Glutamatergic neuron (in vitro differentiated cells): ENCODE measurements at regions not wholly inside any gene's neighbourhood (a gene's known extent, or its start where the extent isn't known, plus 50 kb on each side); places are given as distances from the start of the nearest gene placed in this dataset.

Source experiments
- DNase-seq: peaks from one replicate; pipeline ENCODE4 v3.0.0; 2022
- H3K27ac Mint-ChIP-seq: one replicate; pipeline ENCODE4 v1.8.0; 2020; ENCODE audit warnings: mild to moderate bottlenecking, mixed read lengths, inconsistent platforms; ENCODE audit not compliant: unreplicated experiment
- H3K27me3 Mint-ChIP-seq: one replicate; pipeline ENCODE4 v1.8.0; 2020; ENCODE audit warnings: mild to moderate bottlenecking, moderate library complexity, mixed read lengths, inconsistent platforms; ENCODE audit not compliant: unreplicated experiment
- H3K36me3 Mint-ChIP-seq: one replicate; pipeline ENCODE4 v1.8.0; 2020; ENCODE audit warnings: mild to moderate bottlenecking, mixed read lengths, inconsistent platforms; ENCODE audit not compliant: unreplicated experiment
- H3K4me1 Mint-ChIP-seq: one replicate; pipeline ENCODE4 v1.8.0; 2020; ENCODE audit warnings: mild to moderate bottlenecking, low read depth, mixed read lengths, inconsistent platforms; ENCODE audit not compliant: unreplicated experiment
- H3K4me3 Mint-ChIP-seq: one replicate; pipeline ENCODE4 v1.8.0; 2020; ENCODE audit warnings: mild to moderate bottlenecking, mixed read lengths, inconsistent platforms; ENCODE audit not compliant: unreplicated experiment
- H3K9me3 Mint-ChIP-seq: one replicate; pipeline ENCODE4 v1.8.0; 2020; ENCODE audit warnings: mild to moderate bottlenecking, moderate library complexity, mixed read lengths, inconsistent platforms; ENCODE audit not compliant: unreplicated experiment
- CTCF ChIP-seq: fragments of 200-600 bp; sonication (generic); IDR thresholded peaks from one replicate; pipeline ENCODE4 v1.5.0; 2021; ENCODE audit not compliant: partially characterized antibody, unreplicated experiment

GRCh38 chr7:63073286-63073685 is 925.4 kb upstream of the ZNF722 start:
- Mint-ChIP-seq H3K9me3 (peaks cover 27% of the 10 kb centered on the region), H3K36me3 (peaks cover 17% of the 10 kb centered on the region), H3K27ac (no peak overlapping the region), H3K27me3 (peaks cover 10% of the 10 kb centered on the region), H3K4me3 (no peak overlapping the region), H3K4me1 (no peaks in the 10 kb centered on the region)
- no peak for TF ChIP-seq CTCF
- DNase-seq: no peak

- H3K27me3 Mint-ChIP-seq: peaks cover 10% of the 10 kb centered on the region
- no peaks in the 10 kb centered on the region for H3K4me1 Mint-ChIP-seq
- H3K9me3 Mint-ChIP-seq: peaks cover 24% of the 10 kb centered on the region
- H3K36me3 Mint-ChIP-seq: peaks cover 13% of the 10 kb centered on the region
- no peak for DNase-seq
- no peak overlapping the region for H3K27ac Mint-ChIP-seq
- TF ChIP-seq CTCF: no peak
- no peak overlapping the region for H3K4me3 Mint-ChIP-seq
These were observed 924.9 kb upstream of the ZNF722 start for GRCh38 chr7:63073736-63074135.

DNA sequence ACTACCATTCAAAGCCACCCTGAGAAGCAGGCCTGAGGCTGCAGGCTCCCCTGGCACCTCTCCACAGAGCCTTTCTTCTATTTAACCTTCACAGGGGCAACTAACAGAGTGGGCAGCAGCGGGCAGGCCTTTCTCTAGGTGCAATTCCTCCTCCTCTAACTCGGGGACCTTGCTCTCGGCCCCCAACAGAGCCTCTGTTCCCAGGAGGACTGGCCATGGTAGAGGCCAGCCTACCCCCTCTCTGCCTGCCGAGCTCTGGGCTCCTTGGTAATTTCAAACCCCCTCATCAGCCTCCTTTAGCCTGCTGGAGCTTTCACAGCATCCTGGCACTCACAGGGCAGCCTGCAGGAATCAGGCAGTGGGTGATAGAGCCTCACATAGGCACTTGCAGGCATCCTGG is 920.8 kb upstream of the ZNF722 start:
- TF ChIP-seq CTCF: no peak
- no peak overlapping the region for H3K4me3 Mint-ChIP-seq
- H3K36me3 Mint-ChIP-seq: peaks cover 7% of the 10 kb centered on the region
- peaks cover 10% of the 10 kb centered on the region for H3K27me3 Mint-ChIP-seq
- no peak for DNase-seq
- no peaks in the 10 kb centered on the region for H3K4me1 Mint-ChIP-seq
- peaks cover 16% of the 10 kb centered on the region for H3K9me3 Mint-ChIP-seq
- no peak overlapping the region for H3K27ac Mint-ChIP-seq

GRCh38 chr7:63080406-63080805 is 918.2 kb upstream of the ZNF722 start:
- no peak for TF ChIP-seq CTCF
- peaks cover 4% of the 10 kb centered on the region for H3K27me3 Mint-ChIP-seq
- no peaks in the 10 kb centered on the region for H3K4me1 Mint-ChIP-seq
- no peak for DNase-seq
- no peak overlapping the region for H3K4me3 Mint-ChIP-seq
- H3K27ac Mint-ChIP-seq: no peak overlapping the region
- peaks cover 5% of the 10 kb centered on the region for H3K36me3 Mint-ChIP-seq
- peaks cover 12% of the 10 kb centered on the region for H3K9me3 Mint-ChIP-seq

GRCh38 chr7:63080831-63081230 is 917.8 kb upstream of the ZNF722 start:
- H3K27ac Mint-ChIP-seq: no peak overlapping the region

More at GRCh38 chr7:63080831-63081230, 917.8 kb upstream of the ZNF722 start:
- TF ChIP-seq CTCF: no peak
- Mint-ChIP-seq H3K36me3 (peaks cover 5% of the 10 kb centered on the region), H3K9me3 (peaks cover 9% of the 10 kb centered on the region), H3K4me3 (no peak overlapping the region), H3K4me1 (no peaks in the 10 kb centered on the region), H3K27me3 (peaks cover 2% of the 10 kb centered on the region)
- DNase-seq: no peak
